Osteoblast (primary cell): ENCODE measurements at regions not wholly inside any gene's neighbourhood (a gene's known extent, or its start where the extent isn't known, plus 50 kb on each side); places are given as distances from the start of the nearest gene placed in this dataset.

Experiments
- DNase-seq: peaks from one replicate; pipeline ENCODE4 v3.0.0; 2011; ENCODE audit warnings: low spot score, mixed read lengths; ENCODE audit not compliant: insufficient read length; ENCODE audit errors: missing footprints
- H2AFZ ChIP-seq: 2 replicates; pipeline ENCODE4 v1.6.0; 2011; ENCODE audit warnings: mild to moderate bottlenecking, low read length
- H3K27ac ChIP-seq: 2 replicates; pipeline ENCODE4 v1.5.1; 2011; ENCODE audit warnings: mild to moderate bottlenecking, low read depth, low read length, moderate library complexity
- H3K27me3 ChIP-seq: 2 replicates; pipeline ENCODE4 v1.6.0; 2012; ENCODE audit warnings: mild to moderate bottlenecking, control low read depth, inconsistent platforms, low read length, moderate library complexity; ENCODE audit not compliant: insufficient read depth
- H3K36me3 ChIP-seq: 2 replicates; pipeline ENCODE4 v1.5.1; 2011; ENCODE audit warnings: mild to moderate bottlenecking, low read length, control low read depth, moderate library complexity; ENCODE audit not compliant: insufficient read depth
- H3K4me1 ChIP-seq: 2 replicates; pipeline ENCODE4 v1.5.1; 2011; ENCODE audit warnings: mild to moderate bottlenecking, low read length, control low read depth, moderate library complexity; ENCODE audit not compliant: insufficient read depth
- H3K4me2 ChIP-seq: 2 replicates; pipeline ENCODE4 v1.6.0; 2011; ENCODE audit warnings: mild to moderate bottlenecking, low read length; ENCODE audit not compliant: insufficient read depth
- H3K4me3 ChIP-seq: fragments of 200-600 bp; sonication (generic); 3 replicates; pipeline ENCODE4 v1.5.1; 2012; ENCODE audit warnings: mild to moderate bottlenecking, low read length, inconsistent platforms; ENCODE audit not compliant: insufficient read depth
- H3K79me2 ChIP-seq: 2 replicates; pipeline ENCODE4 v1.6.0; 2012; ENCODE audit warnings: mild to moderate bottlenecking, low read length, control low read depth, inconsistent platforms; ENCODE audit not compliant: insufficient read depth
- H3K9me3 ChIP-seq: 2 replicates; pipeline ENCODE4 v1.5.1; 2011; ENCODE audit warnings: low read depth, low read length, control low read depth
- H4K20me1 ChIP-seq: 2 replicates; pipeline ENCODE4 v1.6.0; 2012; ENCODE audit warnings: mild to moderate bottlenecking, low read length, control low read depth; ENCODE audit not compliant: insufficient read depth
- CTCF ChIP-seq: IDR thresholded peaks from 2 replicates; pipeline ENCODE4 v1.5.1; 2011; ENCODE audit warnings: mild to moderate bottlenecking, low read depth, low read length, moderate library complexity; ENCODE audit errors: extremely low read depth

- Histone ChIP-seq H3K27ac (no peak overlapping the region), H2AFZ (no peak overlapping the region), H3K4me1 (no peaks in the 10 kb centered on the region), H4K20me1 (no peaks in the 10 kb centered on the region), H3K36me3 (no peaks in the 10 kb centered on the region), H3K4me2 (no peak overlapping the region), H3K9me3 (no peaks in the 10 kb centered on the region), H3K27me3 (no peaks in the 10 kb centered on the region), H3K79me2 (no peaks in the 10 kb centered on the region), H3K4me3 (no peak overlapping the region)
- TF ChIP-seq CTCF: no peak
- no peak for DNase-seq
These were observed 316.4 kb upstream of the ADGRL2 start for GRCh38 chr1:81484284-81484683.

- Histone ChIP-seq H3K4me1 (no peaks in the 10 kb centered on the region), H3K4me3 (no peak overlapping the region), H3K36me3 (no peaks in the 10 kb centered on the region), H3K27me3 (no peaks in the 10 kb centered on the region), H3K9me3 (no peaks in the 10 kb centered on the region), H3K79me2 (no peaks in the 10 kb centered on the region), H3K27ac (no peak overlapping the region), H2AFZ (no peak overlapping the region), H4K20me1 (no peaks in the 10 kb centered on the region), H3K4me2 (peak overlapping the region; percentile 30)
- DNase-seq: no peak
- TF ChIP-seq CTCF: no peak
These were observed 322.5 kb upstream of the ADGRL2 start for GRCh38 chr1:81478219-81478618.

GRCh38 chr1:81477710-81478109, 323.0 kb upstream of the ADGRL2 start:
- TF ChIP-seq CTCF: no peak
- no peaks in the 10 kb centered on the region for H3K79me2 ChIP-seq
- DNase-seq: no peak
- H3K36me3 ChIP-seq: no peaks in the 10 kb centered on the region
- peak overlapping the region; percentile 30 for H3K4me2 ChIP-seq
- no peak overlapping the region for H3K27ac ChIP-seq
- no peaks in the 10 kb centered on the region for H3K9me3 ChIP-seq
- no peaks in the 10 kb centered on the region for H3K4me1 ChIP-seq
- H4K20me1 ChIP-seq: no peaks in the 10 kb centered on the region
- no peaks in the 10 kb centered on the region for H3K27me3 ChIP-seq
- no peak overlapping the region for H3K4me3 ChIP-seq
- H2AFZ ChIP-seq: no peak overlapping the region

GRCh38 chr1:81472387-81472786, 328.3 kb upstream of the ADGRL2 start:
- H4K20me1 ChIP-seq: no peaks in the 10 kb centered on the region
- no peaks in the 10 kb centered on the region for H3K9me3 ChIP-seq
- no peak overlapping the region for H3K4me2 ChIP-seq
- no peak overlapping the region for H3K27ac ChIP-seq
- no peaks in the 10 kb centered on the region for H3K27me3 ChIP-seq
- no peaks in the 10 kb centered on the region for H3K4me1 ChIP-seq
- H3K4me3 ChIP-seq: no peak overlapping the region
- H3K79me2 ChIP-seq: no peaks in the 10 kb centered on the region
- no peak overlapping the region for H2AFZ ChIP-seq
- H3K36me3 ChIP-seq: no peaks in the 10 kb centered on the region
- no peak for TF ChIP-seq CTCF
- DNase-seq: no peak
